GM23338 (cell line): ENCODE measurements at regions not wholly inside any gene's neighbourhood (a gene's known extent, or its start where the extent isn't known, plus 50 kb on each side); places are given as distances from the start of the nearest gene placed in this dataset.

Source experiments
- CREB1 ChIP-seq: fragments of 250-450 bp; sonication (Bioruptor Pico); IDR thresholded peaks from 2 replicates; pipeline ENCODE4 v1.5.0; 2020; ENCODE audit warnings: low read depth, mild to moderate bottlenecking, moderate library complexity
- CTCF ChIP-seq, 2 experiments: fragments of 200-600 bp in 1 of 2; sonication (generic) in 1 of 2; conservative IDR thresholded peaks; 2 replicates each; pipeline versions ENCODE4 v1.5.1 to v1.6.1; 2016 to 2017; ENCODE audit warnings: antibody characterized with exemption in 2 of 2, low read depth in 2 of 2, mild to moderate bottlenecking in 2 of 2, moderate library complexity in 1 of 2
- ETS1 ChIP-seq: IDR thresholded peaks from 2 replicates; pipeline ENCODE4 v1.6.1; 2016; ENCODE audit warnings: antibody characterized with exemption
- EZH2 ChIP-seq: fragments of 200-600 bp; sonication (generic); IDR thresholded peaks from one replicate; pipeline ENCODE4 v1.8.0; 2017; ENCODE audit warnings: antibody characterized with exemption, mild to moderate bottlenecking, low read depth; ENCODE audit not compliant: unreplicated experiment
- EZH2phosphoT487 ChIP-seq: fragments of 200-600 bp; sonication (generic); IDR thresholded peaks from one replicate; pipeline ENCODE4 v1.8.1; 2018; ENCODE audit warnings: antibody characterized with exemption; ENCODE audit not compliant: unreplicated experiment
- POLR2AphosphoS5 ChIP-seq: IDR thresholded peaks from 2 replicates; pipeline ENCODE4 v1.6.1; 2016; ENCODE audit warnings: antibody characterized with exemption, low read depth
- REST ChIP-seq: IDR thresholded peaks from one replicate; pipeline ENCODE4 v1.6.1; 2018; ENCODE audit warnings: antibody characterized with exemption; ENCODE audit not compliant: unreplicated experiment
- STAT1 ChIP-seq: IDR thresholded peaks from one replicate; pipeline ENCODE4 v1.6.1; 2016; ENCODE audit warnings: antibody characterized with exemption; ENCODE audit not compliant: unreplicated experiment
- ZNF114 ChIP-seq: fragments of 250-450 bp; sonication (Bioruptor Pico); IDR thresholded peaks from 2 replicates; pipeline ENCODE4 v1.5.0; 2020; ENCODE audit warnings: mild to moderate bottlenecking, moderate library complexity

DNA sequence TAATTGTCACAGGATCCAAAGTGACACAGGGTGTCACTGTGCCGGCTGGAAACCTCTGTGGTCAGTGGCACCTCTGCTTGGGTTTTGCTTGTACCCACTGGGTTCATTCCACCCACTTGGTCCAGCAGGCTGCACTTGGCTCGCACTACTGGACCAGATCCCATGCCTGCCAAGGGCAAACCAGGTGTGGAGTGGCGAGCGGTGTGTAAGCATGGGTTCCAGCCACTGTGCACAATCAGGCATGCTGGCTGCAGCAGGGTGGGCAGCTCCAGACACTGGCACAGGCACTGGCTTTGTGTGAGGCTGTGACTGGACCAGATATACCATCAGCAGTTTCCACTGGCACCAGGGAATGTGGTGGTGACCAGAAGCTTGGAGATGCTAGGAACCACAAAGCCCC, 261.4 kb downstream of the KCNA4 start:
- TF ChIP-seq CTCF (conservative IDR thresholded peaks at IDR 0.05; ENCODE audit: low read depth in 2 of 2) (no peak), CREB1 (CRISPR knock-in tag) (no peak), POLR2AphosphoS5 (no peak), STAT1 (no peak), REST (no peak), EZH2 (no peak), EZH2phosphoT487 (no peak), ZNF114 (no peak), ETS1 (no peak)
